Keratinocyte (primary cell): ENCODE measurements at regions not wholly inside any gene's neighbourhood (a gene's known extent, or its start where the extent isn't known, plus 50 kb on each side); places are given as distances from the start of the nearest gene placed in this dataset.

ENCODE experiments used
- EZH2 ChIP-seq: IDR thresholded peaks from one replicate; pipeline ENCODE4 v1.6.1; 2012; ENCODE audit warnings: inconsistent platforms, mild to moderate bottlenecking, low read length, moderate library complexity
- TF ChIP-seq, protein P1 (sequence below), 3 experiments: IDR thresholded peaks in 1 of 3; conservative IDR thresholded peaks in 1 of 3; optimal IDR thresholded peaks in 1 of 3; 2 replicates in 2 of 3; 3 replicates in 1 of 3; pipeline versions ENCODE3 to v1.5.1; 2011; ENCODE audit warnings: low read length in 3 of 3, mild to moderate bottlenecking in 3 of 3, moderate library complexity in 2 of 3, control low read depth in 1 of 3, inconsistent platforms in 1 of 3; ENCODE audit not compliant: insufficient read depth in 2 of 3; ENCODE audit errors: extremely low read depth in 1 of 3

DNA sequence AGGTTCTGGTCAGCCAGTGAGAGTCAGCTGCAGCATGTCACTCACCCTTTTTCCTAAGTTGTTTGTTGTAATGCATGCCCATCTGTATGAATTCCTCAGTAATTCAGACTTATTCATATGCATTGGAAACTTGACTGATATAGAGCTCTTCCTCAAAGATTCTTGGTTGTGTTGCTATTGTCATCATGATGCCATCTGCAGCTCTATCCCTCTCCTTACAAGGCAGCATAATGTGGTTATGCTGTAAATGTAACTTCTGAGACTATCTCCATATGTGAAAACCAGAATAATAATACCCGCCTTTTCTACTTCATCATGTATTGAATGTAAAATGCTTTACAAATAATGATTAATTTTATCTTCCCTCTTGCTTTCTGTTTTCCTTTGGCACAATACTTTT, 252.6 kb upstream of the MTPN start:
- TF ChIP-seq, protein P1, sequence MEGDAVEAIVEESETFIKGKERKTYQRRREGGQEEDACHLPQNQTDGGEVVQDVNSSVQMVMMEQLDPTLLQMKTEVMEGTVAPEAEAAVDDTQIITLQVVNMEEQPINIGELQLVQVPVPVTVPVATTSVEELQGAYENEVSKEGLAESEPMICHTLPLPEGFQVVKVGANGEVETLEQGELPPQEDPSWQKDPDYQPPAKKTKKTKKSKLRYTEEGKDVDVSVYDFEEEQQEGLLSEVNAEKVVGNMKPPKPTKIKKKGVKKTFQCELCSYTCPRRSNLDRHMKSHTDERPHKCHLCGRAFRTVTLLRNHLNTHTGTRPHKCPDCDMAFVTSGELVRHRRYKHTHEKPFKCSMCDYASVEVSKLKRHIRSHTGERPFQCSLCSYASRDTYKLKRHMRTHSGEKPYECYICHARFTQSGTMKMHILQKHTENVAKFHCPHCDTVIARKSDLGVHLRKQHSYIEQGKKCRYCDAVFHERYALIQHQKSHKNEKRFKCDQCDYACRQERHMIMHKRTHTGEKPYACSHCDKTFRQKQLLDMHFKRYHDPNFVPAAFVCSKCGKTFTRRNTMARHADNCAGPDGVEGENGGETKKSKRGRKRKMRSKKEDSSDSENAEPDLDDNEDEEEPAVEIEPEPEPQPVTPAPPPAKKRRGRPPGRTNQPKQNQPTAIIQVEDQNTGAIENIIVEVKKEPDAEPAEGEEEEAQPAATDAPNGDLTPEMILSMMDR (optimal IDR thresholded peaks at IDR 0.05 in 1 of 3, IDR thresholded peaks at IDR 0.05 in 1 of 3, conservative IDR thresholded peaks at IDR 0.05 in 1 of 3; ENCODE audit: extremely low read depth in 1 of 3, insufficient read depth in 2 of 3, low read length in 3 of 3), result no peak
- no peak for TF ChIP-seq EZH2
